ENCODE measurements at regions not wholly inside any gene's neighbourhood (a gene's known extent, or its start where the extent isn't known, plus 50 kb on each side); places are given as distances from the start of the nearest gene placed in this dataset.
"Not testable (repeated sequence)": the region's sequence is repeated elsewhere in the genome, so short reads cannot be mapped to it uniquely, and the experiment has no call there.

DNA sequence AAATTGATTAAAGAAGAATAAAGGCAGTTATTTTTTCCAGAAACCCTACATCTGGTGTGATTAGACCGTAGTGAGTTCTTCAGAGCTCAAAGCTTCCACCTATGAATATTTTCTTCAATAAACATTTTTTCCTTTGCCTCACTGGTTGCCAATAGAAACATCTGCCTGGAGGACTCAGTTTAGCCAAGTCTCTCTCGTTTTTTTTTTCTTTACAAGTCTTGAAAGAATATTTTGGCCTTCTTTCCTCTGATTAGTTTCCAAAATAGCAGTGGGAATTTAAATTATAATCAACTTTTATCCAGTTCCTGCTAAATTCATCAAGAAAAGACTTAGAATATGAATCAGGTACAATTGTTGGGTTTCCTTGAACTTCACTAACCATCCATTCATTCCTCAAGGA lies 897.5 kb downstream of the TLE1 start:
- DNase-seq (ENCODE audit: low read depth): no peak

DNA sequence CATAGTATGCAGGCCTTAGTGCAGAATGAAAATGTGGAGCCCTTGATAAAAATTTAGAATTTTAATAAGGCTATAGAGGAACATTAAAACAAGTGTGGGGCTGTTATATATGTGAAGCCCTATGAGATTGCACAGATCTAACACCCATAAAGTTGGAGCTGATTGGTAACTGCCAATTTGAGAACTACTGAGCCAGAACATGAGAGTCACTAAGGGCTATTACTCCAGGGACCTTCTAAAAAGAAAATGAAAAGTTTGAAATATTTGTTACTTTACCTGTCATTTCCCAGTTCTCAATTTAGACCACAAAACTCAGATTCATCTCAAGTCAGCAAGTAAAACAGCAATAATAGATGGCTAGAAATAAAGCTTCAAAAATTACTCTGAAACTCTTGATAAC lies 898.6 kb downstream of the TLE1 start:
- no peak for DNase-seq (ENCODE audit: low read depth)

- no peak for DNase-seq (ENCODE audit: low read depth)
Measured at GRCh38 chr9:80789831-80790230, 899.5 kb downstream of the TLE1 start.

DNA sequence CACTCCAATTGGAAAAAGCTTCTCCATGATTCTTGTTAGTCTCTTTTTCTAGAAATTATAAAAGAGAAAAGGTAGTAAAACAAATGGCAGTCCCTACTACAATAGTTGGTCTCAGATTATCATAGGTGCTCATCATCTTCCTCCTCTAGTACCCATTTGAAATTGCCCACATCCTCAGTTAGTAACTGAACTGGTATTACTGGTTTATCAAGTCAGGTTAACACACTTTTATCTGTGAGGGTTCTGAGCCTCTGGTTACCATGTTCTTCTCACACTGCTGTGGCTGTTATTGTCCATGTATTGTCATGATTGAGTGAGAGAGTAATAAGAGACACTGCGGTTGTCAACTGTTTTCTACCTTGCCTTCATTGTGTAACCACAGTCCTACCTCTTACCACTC lies 901.7 kb downstream of the TLE1 start:
- DNase-seq (ENCODE audit: low read depth): no peak

DNA sequence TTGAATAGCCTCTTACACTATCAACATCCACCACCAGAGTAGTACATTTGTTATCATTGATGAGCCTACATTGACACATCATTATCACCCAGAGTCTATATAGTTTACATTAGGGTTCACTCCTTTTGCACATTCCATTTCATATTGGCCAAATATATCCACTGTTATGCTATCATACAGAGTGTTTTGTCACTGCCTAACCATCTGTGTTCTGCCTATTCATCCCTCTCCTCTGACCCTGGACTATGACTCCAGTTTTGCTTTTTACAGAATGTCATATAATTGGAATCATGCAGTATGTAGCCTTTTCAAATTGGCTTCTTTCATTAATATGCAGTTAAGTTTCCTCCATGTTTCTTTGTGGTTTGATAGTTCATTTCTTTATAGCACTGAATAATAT lies 904.7 kb downstream of the TLE1 start:
- no peak for DNase-seq (ENCODE audit: low read depth)

GRCh38 chr9:80775971-80776370 lies 913.4 kb downstream of the TLE1 start:
- no peak for DNase-seq (ENCODE audit: low read depth)

- no peak for DNase-seq (ENCODE audit: low read depth)
Measured at GRCh38 chr9:80775530-80775929, 913.8 kb downstream of the TLE1 start.

DNA sequence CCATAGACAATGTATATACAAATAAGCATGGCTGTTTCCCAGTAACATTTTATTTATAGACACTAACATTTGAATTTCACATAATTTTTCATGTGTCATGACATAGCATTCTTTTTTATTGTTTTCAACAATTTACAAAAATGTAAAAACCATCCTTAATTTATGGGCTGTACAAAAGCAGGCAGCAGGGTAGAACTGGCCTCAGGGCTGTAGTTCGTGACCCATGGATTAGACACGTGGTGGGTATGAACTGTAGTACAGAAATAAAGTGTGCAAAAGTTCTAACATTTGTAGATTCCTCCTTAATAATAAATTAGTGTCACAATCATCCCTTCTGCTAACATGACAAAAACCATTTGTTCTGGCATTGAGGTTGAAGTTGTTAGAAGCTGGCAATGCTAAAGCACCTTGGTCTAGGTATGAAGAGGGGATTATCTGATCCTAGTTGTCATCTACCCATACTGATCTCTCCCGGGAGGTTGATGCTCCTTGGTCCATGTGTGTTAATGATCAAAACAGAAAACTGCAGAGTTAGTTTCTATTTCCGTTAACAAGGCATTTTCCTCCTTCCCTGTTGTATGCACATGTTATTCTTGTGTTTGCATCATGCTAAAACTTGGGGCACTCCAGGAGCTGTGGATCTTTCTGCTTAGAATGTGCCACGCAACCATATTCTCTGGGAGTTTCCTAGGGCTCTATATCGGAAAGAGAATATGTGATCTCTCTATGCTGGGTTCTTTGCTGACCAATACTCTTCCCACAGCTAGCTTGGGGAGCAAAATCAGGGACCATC lies 917.6 kb downstream of the TLE1 start:
- DNase-seq (ENCODE audit: low read depth): no peak

GRCh38 chr9:80763536-80763935 lies 925.8 kb downstream of the TLE1 start:
- DNase-seq (ENCODE audit: low read depth): no peak

- DNase-seq (ENCODE audit: low read depth): no peak
Measured at GRCh38 chr9:80755586-80755985, 933.8 kb downstream of the TLE1 start.

- DNase-seq (ENCODE audit: low read depth): not testable (repeated sequence)
Measured at GRCh38 chr9:80747056-80747455, 942.3 kb downstream of the TLE1 start.

GRCh38 chr9:80732506-80732905 lies 956.8 kb downstream of the TLE1 start:
- DNase-seq (ENCODE audit: low read depth): no peak

DNA sequence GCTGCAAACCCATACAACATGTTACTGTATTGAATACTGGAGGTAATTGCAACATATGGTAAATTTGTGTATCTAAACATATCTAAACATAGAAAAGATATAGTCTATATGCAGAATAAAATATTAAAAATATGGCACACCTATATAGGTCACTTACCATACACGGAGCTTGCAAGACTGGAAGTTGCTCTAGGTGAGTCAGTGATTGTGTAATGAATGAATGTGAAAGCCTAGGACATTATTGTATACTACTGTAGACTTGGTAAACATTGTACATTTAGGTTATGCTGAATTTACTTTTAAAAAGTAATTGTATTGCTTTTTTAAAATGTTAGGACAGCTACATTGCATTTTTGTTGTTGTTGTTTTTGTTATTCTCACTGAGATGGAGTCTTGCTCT lies 968.8 kb downstream of the TLE1 start:
- DNase-seq (ENCODE audit: low read depth): no peak

GRCh38 chr9:80707120-80707519 lies 982.2 kb downstream of the TLE1 start:
- DNase-seq (ENCODE audit: low read depth): no peak

- peak; percentile 8 for DNase-seq (ENCODE audit: low read depth)
Measured at GRCh38 chr9:80701061-80701460, 988.3 kb downstream of the TLE1 start.

DNA sequence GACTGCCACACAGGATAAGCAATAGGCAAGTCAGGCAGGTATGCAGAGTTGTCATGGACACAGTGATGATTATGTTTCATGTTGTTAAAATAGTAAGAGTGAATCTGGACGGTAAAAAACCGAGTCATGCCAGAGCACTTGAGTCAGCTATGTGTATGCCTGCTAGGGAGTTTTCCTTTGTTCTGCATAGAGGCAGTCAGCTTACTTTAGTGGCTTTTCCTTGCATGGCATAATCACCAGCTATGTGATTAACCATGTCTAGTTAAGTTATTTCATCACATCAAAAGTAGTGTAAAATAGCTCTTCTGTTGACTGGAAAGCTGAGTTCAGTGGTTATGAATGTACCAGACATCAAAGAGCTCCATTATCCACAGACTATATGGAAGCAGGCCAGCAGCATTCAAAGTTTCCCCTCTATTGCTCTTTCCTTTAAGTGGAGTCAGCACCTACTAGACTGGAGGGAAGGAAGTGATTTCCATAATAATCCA lies 989.8 kb downstream of the TLE1 start:
- peak; percentile 50 for DNase-seq (ENCODE audit: low read depth)

GRCh38 chr9:80698725-80699410 lies 990.5 kb downstream of the TLE1 start:
- peak; percentile 20 for DNase-seq (ENCODE audit: low read depth)

GRCh38 chr9:80692751-80693150 lies 996.6 kb downstream of the TLE1 start:
- no peak for DNase-seq (ENCODE audit: low read depth)

- DNase-seq (ENCODE audit: low read depth): no peak
Measured at GRCh38 chr9:80691229-80691628, 998.1 kb downstream of the TLE1 start.

- no peak for DNase-seq (ENCODE audit: low read depth)
Measured at GRCh38 chr9:80690349-80690939, 998.9 kb downstream of the TLE1 start.

DNA sequence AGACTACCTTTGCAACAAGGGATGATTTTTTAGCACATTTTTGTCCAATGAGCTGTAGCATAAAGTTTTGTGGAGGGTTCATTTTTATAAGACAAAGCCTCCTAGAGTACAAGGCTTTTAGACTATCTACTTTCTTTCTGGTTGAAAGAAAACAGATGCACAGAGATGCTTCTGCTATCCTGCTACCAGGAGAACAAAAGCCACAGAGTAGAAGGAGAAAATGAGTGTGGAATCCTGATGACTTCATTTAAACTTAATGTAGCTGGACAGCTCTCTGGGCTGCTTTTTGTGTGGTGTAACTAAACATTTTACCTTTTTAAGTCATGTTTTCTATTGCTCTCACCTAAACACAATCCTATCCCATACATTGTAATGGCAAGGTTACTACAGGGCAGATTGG lies 1009.4 kb downstream of the TLE1 start:
- no peak for DNase-seq (ENCODE audit: low read depth)

DNA sequence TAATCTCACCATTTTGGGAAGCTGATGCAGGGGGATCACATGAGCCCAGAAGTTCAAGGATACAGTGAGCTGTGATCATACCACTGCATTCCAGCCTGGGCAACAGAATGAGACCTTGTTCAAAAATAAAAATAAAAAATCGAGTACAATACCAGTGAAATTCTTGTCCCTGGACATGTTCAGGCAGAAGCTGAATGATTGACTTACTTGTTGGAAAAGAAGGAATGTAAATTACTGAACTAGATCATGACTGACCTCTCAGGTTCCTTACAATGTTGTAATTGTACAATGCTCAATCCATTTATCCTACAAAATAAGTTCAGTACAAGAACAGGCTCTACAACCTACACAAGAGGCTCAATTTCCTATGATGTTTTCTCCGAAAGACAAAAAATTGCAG lies 1010.4 kb downstream of the TLE1 start:
- no peak for DNase-seq (ENCODE audit: low read depth)

Data from myocyte (in vitro differentiated cells).